Activated CD4-positive, alpha-beta T cell treated with anti-CD3 and anti-CD28 coated beads, Interleukin-2, amount 50 U/mL, for 4 hours (primary cell): ENCODE measurements at regions not wholly inside any gene's neighbourhood (a gene's known extent, or its start where the extent isn't known, plus 50 kb on each side); places are given as distances from the start of the nearest gene placed in this dataset.
"Not testable (repeated sequence)": the region's sequence is repeated elsewhere in the genome, so short reads cannot be mapped to it uniquely, and the experiment has no call there.

ENCODE experiments used
- DNase-seq, 2 experiments: peaks; one replicate each; pipeline ENCODE4 v3.0.0-alpha.2; 2020

DNA sequence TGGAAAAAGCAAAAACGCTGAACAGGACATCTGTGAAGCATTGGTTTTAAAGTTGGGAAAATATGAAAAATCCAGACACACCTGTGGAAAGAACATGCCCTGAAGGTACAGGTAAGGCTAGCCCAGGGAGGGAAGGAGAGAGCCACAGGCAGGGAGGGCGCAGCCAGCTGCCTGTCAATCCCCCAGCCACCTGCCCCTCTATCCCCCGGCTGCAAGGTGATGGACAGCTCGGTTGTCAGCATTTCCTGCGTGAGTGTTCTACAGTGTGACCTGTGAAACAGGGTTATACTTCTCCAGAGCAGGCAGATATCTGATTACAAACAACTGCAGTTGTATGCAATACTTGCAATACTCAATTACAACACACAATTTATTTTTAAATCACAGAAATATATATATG lies 358.1 kb downstream of the SMOC2 start:
- DNase-seq, result no peak

- DNase-seq, result no peak
These were observed 355.1 kb downstream of the SMOC2 start for GRCh38 chr6:168796106-168796505.

DNA sequence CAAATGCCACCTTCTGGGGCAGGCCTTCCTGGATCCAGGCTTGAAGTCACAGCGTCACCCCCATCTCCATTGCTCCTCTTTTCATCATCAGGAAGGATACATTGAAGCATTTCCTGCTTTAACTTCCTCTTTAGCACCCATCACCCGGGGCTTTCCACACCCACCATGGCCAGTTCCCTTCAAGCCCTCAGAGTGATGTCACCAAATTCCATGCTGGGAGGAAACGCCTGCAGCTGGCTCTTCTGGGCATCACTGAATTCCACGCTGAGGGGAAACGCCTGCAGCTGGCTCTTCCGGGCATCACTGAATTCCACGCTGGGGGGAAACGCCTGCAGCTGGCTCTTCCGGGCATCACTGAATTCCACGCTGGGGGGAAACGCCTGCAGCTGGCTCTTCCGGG lies 354.6 kb downstream of the SMOC2 start:
- not testable (repeated sequence) for DNase-seq

DNA sequence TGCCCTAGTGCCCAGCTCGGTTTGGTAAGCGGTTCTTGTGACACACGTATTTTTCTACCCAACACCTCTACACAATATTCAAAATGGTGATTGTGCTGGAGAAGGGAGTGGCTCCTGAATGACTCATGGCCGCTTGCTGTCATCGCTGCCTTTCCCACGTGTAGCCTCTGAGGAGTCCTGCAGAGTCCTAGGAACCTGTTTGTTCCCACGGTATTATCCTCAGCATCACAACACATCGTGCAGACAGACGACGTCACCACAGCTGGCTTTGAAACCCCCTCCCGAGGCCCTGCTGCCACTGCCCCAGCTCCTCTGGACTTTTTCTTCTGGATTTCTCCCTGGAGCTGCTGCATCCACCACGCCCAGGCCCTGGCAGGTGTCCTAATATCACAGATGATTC lies 353.5 kb downstream of the SMOC2 start:
- no peak for DNase-seq

- no peak for DNase-seq
These were observed 352.7 kb downstream of the SMOC2 start for GRCh38 chr6:168793649-168794048.

- DNase-seq, result no peak
These were observed 350.9 kb downstream of the SMOC2 start for GRCh38 chr6:168791917-168792316.

DNA sequence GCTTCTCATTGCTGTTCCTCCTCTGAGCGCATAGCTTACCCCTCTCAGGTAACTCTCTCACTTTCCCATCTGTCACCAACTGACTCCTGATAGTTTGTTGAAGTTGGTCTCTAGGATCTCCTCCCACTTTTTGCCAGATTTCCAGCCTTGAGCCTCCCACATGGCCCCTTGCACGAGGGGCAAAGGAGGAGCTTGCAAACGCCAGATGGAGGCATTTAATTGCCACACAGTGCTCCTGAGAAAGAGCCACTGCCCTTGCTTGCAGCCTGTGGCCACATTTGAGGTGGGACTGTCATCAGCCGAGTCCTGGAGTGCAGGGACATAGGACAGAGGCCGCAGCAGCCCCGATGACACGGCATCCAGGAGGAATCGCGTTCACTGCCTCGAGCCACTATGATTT lies 348.7 kb downstream of the SMOC2 start:
- no peak for DNase-seq

DNA sequence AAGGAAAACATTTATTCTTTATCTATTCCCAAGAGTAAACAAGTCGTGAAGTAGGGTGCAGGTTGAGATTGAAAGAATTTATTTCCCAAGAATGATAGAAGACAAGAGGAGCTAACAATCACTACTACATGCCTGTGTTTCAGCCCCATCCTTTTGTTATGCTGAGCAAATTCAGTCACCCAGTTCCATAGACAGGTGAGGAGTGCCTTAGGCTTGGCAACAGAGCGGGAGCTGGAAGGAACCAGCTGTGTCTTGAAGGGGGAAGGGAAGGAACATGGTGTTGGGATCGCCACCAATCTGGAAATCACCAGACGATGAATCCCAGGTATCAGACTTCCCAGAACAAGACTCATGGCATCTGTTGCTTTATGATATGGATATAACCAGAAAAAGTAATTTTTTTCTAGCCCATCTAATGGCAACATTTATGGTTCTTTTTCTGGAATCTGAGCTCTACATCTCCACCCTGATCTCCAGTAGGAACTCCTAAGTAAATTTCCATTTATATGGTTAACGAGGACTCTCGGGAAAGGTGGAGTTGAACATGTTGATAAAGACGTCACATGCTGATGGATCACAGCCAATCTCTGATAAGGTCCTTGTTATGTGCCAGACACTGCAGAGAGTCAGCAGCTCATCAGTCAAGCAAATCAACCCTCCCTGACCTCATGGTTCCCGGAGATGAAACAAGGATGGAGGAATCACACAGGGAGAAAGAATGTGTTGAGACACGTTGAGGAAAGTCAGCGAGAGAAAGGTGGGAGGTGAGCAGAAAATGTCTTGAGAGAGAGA lies 344.9 kb downstream of the SMOC2 start:
- no peak for DNase-seq

GRCh38 chr6:168784426-168784825 lies 343.4 kb downstream of the SMOC2 start:
- no peak for DNase-seq

GRCh38 chr6:168783720-168784119 lies 342.7 kb downstream of the SMOC2 start:
- no peak for DNase-seq

- no peak for DNase-seq
These were observed 341.3 kb downstream of the SMOC2 start for GRCh38 chr6:168782187-168782751.

GRCh38 chr6:168778201-168778600 lies 337.2 kb downstream of the SMOC2 start:
- no peak for DNase-seq

DNA sequence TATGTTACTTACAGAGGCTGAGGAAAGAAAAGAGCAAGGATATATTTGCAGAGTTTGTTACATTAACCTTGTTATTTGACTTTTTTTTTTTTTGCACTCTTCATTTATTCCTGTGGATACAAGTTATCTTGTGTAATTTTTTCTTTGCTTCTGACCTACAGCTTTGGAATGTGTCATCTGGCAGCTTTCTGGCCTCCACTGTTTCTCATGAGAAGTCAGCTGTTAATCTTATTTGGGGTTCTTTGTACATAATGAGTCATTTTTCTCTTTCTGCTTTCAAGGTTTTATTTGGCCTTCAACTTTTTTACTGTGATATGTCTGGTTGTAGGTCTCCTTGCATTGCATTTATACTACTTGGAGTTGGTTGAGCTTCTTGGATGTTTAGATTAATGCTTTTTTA lies 333.4 kb downstream of the SMOC2 start:
- no peak for DNase-seq

DNA sequence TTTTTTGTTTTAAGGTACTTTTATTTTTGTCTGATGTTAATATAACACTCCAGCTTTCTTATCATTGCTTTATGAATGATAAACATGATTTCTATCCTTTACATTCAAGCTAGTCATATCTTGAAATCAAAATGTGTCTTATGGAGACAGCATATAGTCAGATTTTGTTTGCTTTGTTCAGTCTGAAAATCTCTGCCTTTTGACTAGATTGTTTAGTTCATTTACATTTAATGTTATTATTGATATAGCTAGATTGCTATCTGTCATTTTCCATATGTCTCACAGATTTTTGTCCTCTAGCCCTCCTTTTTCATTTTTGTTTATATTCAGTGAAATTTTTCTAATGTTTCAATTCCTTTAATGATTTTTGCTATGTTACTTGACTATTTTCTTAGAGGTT lies 332.8 kb downstream of the SMOC2 start:
- no peak for DNase-seq

DNA sequence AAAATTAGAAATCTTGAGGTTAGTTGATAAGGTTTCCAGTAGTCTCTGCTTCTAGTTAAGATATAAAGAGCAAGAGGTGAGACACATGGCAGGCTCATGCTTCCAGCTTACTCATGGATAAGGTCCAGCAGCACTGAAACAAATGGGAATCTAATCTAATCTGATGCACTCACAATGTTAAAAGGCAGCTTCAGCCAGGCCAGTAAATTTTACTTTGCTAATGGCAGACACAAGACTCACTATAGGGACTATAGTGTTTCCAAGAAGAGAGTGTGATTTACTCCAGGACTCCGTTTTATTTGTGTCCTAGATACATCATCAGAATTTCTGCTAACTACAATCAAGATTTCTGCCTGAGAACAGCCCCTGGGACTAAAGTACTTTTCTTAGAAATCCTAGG lies 324.8 kb downstream of the SMOC2 start:
- no peak for DNase-seq

- DNase-seq, result no peak
These were observed 315.1 kb downstream of the SMOC2 start for GRCh38 chr6:168756009-168756634.

- no peak for DNase-seq
These were observed 305.7 kb downstream of the SMOC2 start for GRCh38 chr6:168746643-168747042.

DNA sequence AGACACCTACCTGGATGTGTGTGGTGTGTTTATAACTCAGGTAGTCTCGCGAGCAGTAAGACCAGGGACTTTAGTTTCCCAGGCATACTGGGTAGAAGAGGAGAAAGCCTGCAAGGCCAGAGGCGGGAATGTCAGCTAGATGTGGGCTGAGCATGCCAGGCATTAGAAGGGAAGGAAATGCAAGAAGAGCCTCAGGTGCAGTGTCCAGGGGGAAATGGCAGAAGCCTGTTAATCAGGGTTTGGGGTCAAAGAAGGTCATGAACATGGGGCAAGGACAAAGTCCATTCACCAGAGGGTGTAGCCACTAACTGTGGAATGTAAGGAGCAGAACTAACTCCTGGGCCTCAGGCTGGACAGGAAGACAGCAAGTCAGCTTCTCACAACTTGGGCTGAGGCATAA lies 305.0 kb downstream of the SMOC2 start:
- DNase-seq, result no peak

DNA sequence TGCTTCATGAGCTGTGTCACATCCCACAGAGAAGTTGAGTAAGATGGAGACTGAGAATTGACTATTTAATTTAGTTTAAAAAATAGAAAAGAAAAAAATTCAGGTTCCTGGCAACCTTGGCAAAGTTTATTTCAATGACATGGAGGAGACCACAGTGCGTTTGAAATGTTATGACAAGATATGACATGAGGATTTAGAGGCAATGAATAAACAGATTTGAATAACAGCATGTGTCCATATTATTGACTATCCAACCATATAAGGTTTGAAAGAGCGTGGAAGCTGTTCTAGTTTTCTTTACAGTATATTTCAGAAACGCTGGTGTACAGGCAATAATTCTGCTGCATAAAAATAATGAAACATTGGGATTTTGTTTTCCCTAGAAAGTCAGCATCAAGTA lies 303.9 kb downstream of the SMOC2 start:
- DNase-seq, result no peak

DNA sequence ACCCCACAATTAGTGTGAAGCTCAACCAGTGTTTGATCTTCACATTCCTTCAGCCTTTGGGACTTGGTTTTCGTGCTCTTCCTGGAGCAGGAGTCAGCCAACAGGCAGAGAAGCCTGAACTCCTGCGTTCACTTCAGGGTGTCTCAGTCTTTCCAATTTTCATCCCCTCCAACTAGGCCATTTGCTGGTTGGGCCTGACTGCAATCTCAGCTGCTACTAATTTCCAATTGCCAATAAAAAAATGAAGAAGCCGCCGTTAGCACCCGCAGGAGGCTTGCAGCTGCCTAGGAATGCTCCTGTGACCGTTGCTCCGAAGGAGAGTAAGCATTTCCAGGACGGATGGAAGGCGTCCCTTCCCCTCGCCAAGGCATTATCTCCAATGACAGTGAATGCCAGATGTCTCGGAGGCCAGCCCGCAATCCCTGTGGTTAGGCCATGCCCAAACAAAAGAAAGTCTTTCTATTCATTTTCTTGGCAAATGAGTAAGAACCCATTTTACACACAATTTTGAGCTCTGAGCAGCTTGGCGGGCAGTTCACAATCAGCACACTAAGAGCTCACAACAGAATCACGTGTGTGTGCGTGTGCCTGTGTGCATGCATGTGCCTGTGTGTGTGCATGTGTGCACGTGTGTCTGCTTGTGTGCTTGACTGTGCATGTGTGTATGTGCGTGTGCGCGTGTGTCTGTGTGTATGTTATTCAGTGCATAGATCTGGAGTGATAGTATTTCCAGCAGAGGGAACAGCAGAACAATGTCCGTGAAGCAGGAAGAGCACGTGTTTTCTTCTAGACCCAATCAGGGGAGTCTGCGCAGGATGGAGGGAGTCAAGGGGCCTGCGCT lies 301.2 kb downstream of the SMOC2 start:
- DNase-seq, result no peak

DNA sequence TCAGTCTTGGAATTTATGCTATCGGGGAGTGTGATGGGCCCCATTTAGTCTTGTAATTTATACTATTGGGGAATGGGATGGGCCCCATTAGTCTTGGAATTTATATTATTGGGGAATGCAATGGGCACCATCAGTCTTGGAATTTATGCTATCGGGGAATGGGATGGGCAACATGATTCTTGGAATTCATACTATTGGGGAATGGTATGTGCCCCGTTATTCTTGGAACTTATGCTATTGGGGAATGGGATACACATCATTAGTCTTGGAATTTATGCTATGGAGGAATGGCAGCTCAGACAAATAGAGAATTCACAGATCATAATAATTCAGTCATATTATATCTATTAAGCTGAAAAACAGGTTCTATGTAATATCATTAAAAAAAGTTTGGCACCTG lies 300.3 kb downstream of the SMOC2 start:
- DNase-seq, result no peak

DNA sequence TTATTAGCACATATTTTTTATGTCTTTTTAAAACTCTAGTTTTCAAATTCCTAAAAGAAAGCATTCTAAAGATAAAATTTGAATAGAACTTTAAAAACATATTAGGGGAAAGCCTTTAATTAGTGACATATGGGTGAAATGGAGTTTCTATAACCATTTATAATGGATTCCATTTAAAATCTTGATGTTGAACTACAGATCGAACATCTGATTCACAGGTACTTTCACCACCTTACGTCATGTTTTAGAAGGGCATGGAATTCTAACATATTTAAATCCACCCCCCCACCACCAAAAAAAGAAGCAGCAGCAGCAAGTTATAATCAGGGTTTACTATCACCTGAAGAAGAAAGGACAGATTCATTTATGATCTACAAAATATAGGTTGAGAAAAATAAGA lies 298.4 kb downstream of the SMOC2 start:
- no peak for DNase-seq

GRCh38 chr6:168737481-168737880 lies 296.5 kb downstream of the SMOC2 start:
- DNase-seq, result no peak

DNA sequence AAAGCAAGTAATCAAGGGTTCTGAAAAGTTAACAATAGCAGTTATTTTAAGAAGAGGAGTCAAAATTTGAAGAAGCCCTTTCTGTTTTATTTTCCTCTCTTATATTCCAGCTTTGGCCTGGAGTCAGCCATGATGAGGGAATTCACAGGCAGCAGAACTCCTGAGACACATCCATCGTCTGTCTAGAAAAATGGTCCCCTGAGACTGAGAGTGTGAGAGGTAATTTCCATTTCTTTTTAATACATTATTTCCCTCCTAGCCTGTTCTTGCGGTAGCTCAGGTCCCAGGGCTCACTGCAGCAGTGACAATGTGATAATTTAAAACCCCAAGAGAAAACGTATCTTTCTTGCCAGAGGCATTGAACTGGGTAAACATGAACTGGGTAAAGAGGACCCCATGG lies 296.0 kb downstream of the SMOC2 start:
- DNase-seq, result no peak
